Muscle of back (tissue), 3 donors: ENCODE measurements at regions not wholly inside any gene's neighbourhood (a gene's known extent, or its start where the extent isn't known, plus 50 kb on each side); places are given as distances from the start of the nearest gene placed in this dataset.

ENCODE experiments used
- DNase-seq, 3 donors: peaks; one replicate each; pipeline versions ENCODE4 v3.0.0 to v3.0.0-alpha.2; 2013

- DNase-seq, result peak in 1 of 3 donors; percentile 81
Measured at GRCh38 chr2:46850742-46851141, 64.9 kb downstream of the MCFD2 start.

GRCh38 chr2:46849721-46850556 lies 65.7 kb downstream of the MCFD2 start:
- peak in 1 of 3 donors; percentile 60 for DNase-seq

GRCh38 chr2:46849046-46849715 lies 66.4 kb downstream of the MCFD2 start:
- peak in 1 of 3 donors; percentile 72 for DNase-seq

- peak in 1 of 3 donors; percentile 42 for DNase-seq
Measured at GRCh38 chr2:46848447-46848846, 67.2 kb downstream of the MCFD2 start.

- peak in 1 of 3 donors; percentile 71 for DNase-seq
Measured at GRCh38 chr2:46847726-46848412, 67.7 kb downstream of the MCFD2 start.

- peak; percentile 92 to 96 (median 95) for DNase-seq
Measured at GRCh38 chr2:46847185-46847710, 68.4 kb downstream of the MCFD2 start.

- no peak for DNase-seq
Measured at GRCh38 chr2:46846536-46846935, 69.1 kb downstream of the MCFD2 start.

- DNase-seq, result no peak
Measured at GRCh38 chr2:46845542-46846486, 69.8 kb downstream of the MCFD2 start.

- no peak for DNase-seq
Measured at GRCh38 chr2:46844443-46844842, 71.2 kb downstream of the MCFD2 start.

GRCh38 chr2:46844034-46844433 lies 71.6 kb downstream of the MCFD2 start:
- no peak for DNase-seq

GRCh38 chr2:46843316-46843715 lies 72.3 kb downstream of the MCFD2 start:
- no peak for DNase-seq

GRCh38 chr2:46842876-46843275 lies 72.7 kb downstream of the MCFD2 start:
- no peak for DNase-seq

- no peak for DNase-seq
Measured at GRCh38 chr2:46841621-46842020, 74.0 kb downstream of the MCFD2 start.

GRCh38 chr2:46839045-46839444 lies 76.6 kb downstream of the MCFD2 start:
- no peak for DNase-seq

- DNase-seq, result no peak
Measured at GRCh38 chr2:46837704-46838103, 77.9 kb downstream of the MCFD2 start.

GRCh38 chr2:46837112-46837454 lies 78.5 kb downstream of the MCFD2 start:
- no peak for DNase-seq

- peak in 1 of 3 donors; percentile 63 for DNase-seq
Measured at GRCh38 chr2:46836295-46837111, 79.1 kb downstream of the MCFD2 start.

GRCh38 chr2:46835520-46835919 lies 80.1 kb downstream of the MCFD2 start:
- no peak for DNase-seq

GRCh38 chr2:46832543-46832942 lies 83.1 kb downstream of the MCFD2 start:
- no peak for DNase-seq

- DNase-seq, result no peak
Measured at GRCh38 chr2:46831869-46832265, 83.7 kb downstream of the MCFD2 start.
